Stimulated activated naive B cell treated with anti-CD40 and anti-IgM and Interleukin-4, amounts not matched to agents 10 μg/mL and 1 μg/mL and 100 μg/mL, for 72 hours (primary cell): ENCODE measurements at regions not wholly inside any gene's neighbourhood (a gene's known extent, or its start where the extent isn't known, plus 50 kb on each side); places are given as distances from the start of the nearest gene placed in this dataset.

ENCODE experiments used
- ATAC-seq, 2 donors: fragments of 150-1000 bp; cut with Tn5 transposase; replicated peaks; 2 replicates each; pipeline ENCODE4 v1.10.0; 2021; ENCODE audit warnings: moderate library complexity in 1 of 2
- DNase-seq: peaks from one replicate; pipeline ENCODE4 v3.0.0; 2021
- H3K27ac Mint-ChIP-seq: one replicate; pipeline ENCODE4 v1.8.0; 2022; ENCODE audit warnings: mild to moderate bottlenecking, mixed read lengths
- H3K27me3 Mint-ChIP-seq, 2 donors: one replicate each; pipeline ENCODE4 v1.8.0; 2022; ENCODE audit warnings: mixed read lengths in 2 of 2
- H3K36me3 Mint-ChIP-seq, 2 donors: one replicate each; pipeline ENCODE4 v1.8.0; 2022; ENCODE audit warnings: mixed read lengths in 2 of 2, mild to moderate bottlenecking in 1 of 2
- H3K4me1 Mint-ChIP-seq, 2 donors: one replicate each; pipeline ENCODE4 v1.8.0; 2022; ENCODE audit warnings: mixed read lengths in 2 of 2, mild to moderate bottlenecking in 1 of 2
- H3K4me3 Mint-ChIP-seq, 2 donors: one replicate each; pipeline ENCODE4 v1.8.0; 2022; ENCODE audit warnings: mild to moderate bottlenecking in 2 of 2, mixed read lengths in 2 of 2, moderate library complexity in 1 of 2
- H3K9me3 Mint-ChIP-seq, 2 donors: one replicate each; pipeline ENCODE4 v1.8.0; 2022; ENCODE audit warnings: mixed read lengths in 2 of 2, mild to moderate bottlenecking in 1 of 2

DNA sequence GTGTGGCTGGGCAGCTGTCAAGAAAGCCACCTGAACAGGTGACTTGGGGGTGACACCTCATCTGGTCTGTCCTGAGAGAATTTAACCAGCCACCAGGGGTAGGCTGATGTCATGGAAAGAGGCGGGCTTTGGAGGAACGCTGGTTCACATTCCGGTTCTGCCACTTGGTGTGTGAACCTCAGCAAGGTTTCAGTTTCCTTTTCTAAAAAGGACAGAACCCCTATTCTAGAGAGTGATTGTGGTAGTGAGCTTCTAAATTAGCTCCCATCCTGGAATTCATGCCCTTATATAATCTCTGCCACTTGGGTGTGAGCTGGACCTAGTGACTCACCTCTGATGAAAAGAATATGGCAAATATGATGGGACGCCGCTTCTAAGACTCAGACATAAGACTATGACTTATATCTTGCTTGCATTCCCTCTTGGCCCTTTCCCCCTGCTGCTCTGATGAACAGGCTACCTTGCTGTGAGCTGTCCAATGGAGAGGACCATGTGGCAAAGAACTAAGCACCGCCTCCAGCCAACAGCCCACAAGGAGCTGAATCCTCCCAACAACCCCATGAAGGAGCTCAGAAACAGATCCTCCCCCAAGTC lies 332.1 kb downstream of the RRAGC start:
- ATAC-seq (peak; percentile 91 to 98), DNase-seq (peak; percentile 47)
- no peaks in the 10 kb centered on the region for H3K36me3 Mint-ChIP-seq
- peaks cover 0 to 3% of the 10 kb centered on the region in 2 donors for H3K9me3 Mint-ChIP-seq
- peak overlapping the region; percentile 82 for H3K27ac Mint-ChIP-seq
- H3K27me3 Mint-ChIP-seq = peaks cover 14 to 17% of the 10 kb centered on the region in 2 donors
- peaks cover 9 to 13% of the 10 kb centered on the region in 2 donors for H3K4me1 Mint-ChIP-seq
- peak overlapping the region; percentile 15 to 40 for H3K4me3 Mint-ChIP-seq

DNA sequence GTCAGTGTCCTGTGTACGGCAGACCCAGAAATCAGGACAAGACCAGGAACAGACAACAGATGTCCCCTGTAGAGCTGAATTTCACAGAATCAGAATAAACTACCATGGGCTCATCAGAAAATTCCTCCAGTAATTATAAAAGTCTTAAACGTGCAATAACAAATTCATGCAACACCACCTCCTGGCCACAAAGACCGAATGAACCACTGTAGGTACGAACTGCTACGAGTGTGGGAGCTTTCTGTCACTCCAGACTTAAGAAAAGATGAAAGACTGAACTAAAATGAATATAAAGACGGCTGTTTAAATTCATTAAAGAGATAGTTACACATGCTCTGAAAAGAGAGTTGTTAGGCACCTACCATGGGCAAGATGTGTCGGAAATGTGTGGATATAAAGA lies 333.5 kb downstream of the RRAGC start:
- DNase-seq = no peak
- H3K27me3 Mint-ChIP-seq = peaks cover 14 to 25% of the 10 kb centered on the region in 2 donors
- H3K36me3 Mint-ChIP-seq = no peaks in the 10 kb centered on the region
- H3K4me3 Mint-ChIP-seq = no peak overlapping the region
- H3K4me1 Mint-ChIP-seq = peaks cover 9 to 13% of the 10 kb centered on the region in 2 donors
- no peak for ATAC-seq
- H3K27ac Mint-ChIP-seq = peak overlapping the region; percentile 21
- H3K9me3 Mint-ChIP-seq = peaks cover 0 to 3% of the 10 kb centered on the region in 2 donors

DNA sequence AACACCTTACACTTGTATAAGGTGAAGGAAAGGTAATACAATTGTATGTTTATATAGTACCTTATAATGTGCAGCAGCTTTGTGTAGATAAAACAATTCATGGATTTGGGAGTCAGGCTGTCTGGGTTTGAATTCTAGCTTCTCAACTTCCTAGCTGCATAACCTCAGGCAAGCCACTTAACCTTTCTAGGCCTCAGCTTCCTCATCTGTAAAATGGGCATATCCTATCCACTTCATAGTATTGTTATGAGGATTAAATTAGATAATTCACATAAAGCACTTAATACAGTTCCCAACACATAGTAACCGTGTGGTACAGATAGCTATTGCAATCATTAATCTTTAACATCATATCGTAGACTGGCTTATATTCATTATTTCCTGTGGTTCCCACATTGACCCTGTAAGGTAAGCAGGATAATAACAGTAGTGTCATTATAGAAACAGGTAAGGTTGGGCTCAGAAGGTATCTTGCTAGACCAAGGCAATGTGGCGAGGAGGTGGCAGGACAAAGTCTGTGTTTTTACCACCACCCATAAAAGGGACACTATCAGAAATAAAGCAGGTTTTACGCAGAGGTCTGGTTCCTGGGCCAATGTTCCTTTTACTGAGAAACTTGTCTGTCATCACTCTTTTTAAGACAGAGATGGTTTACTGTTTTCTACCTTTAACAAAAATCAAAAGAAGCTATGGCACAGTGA lies 334.1 kb downstream of the RRAGC start:
- no peak for ATAC-seq
- no peak overlapping the region for H3K27ac Mint-ChIP-seq
- peaks cover 14 to 28% of the 10 kb centered on the region in 2 donors for H3K27me3 Mint-ChIP-seq
- H3K4me3 Mint-ChIP-seq = no peak overlapping the region
- H3K4me1 Mint-ChIP-seq = peaks cover 9 to 13% of the 10 kb centered on the region in 2 donors
- no peak for DNase-seq
- H3K9me3 Mint-ChIP-seq = peaks cover 0 to 3% of the 10 kb centered on the region in 2 donors
- H3K36me3 Mint-ChIP-seq = no peaks in the 10 kb centered on the region

DNA sequence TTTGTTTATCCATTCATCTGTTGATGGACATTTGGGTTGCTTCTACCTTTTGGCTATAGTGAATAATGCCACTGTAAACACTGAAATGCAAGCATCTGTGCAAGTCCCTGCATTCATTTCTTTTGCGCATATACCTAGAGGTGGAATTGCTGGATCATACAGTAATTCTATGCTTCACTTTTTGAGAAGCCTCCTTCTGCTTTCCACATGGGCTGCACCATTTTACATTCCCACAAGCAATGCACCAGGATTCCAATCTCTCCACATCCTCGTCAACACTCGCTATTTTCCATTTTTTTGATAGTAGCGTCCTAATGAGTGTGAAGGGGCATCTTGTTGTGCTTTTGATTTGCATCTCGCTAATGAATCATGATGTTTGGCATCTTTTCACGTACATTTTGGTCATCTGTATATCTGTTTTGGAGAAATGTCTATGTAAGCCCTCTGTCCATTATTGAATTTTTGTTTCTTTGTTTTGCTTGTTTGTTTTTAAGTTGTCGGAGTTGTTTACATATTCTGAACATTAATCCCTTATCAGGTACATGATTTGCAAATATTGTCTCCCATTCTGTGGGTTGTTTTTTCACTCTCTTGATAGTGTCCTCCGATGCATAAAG lies 335.4 kb downstream of the RRAGC start:
- Mint-ChIP-seq H3K27me3 (peaks cover 14 to 36% of the 10 kb centered on the region in 2 donors), H3K9me3 (peaks cover 0 to 3% of the 10 kb centered on the region in 2 donors), H3K4me1 (peaks cover 9 to 13% of the 10 kb centered on the region in 2 donors), H3K36me3 (no peaks in the 10 kb centered on the region), H3K27ac (no peak overlapping the region), H3K4me3 (no peak overlapping the region)
- ATAC-seq (no peak), DNase-seq (no peak)

DNA sequence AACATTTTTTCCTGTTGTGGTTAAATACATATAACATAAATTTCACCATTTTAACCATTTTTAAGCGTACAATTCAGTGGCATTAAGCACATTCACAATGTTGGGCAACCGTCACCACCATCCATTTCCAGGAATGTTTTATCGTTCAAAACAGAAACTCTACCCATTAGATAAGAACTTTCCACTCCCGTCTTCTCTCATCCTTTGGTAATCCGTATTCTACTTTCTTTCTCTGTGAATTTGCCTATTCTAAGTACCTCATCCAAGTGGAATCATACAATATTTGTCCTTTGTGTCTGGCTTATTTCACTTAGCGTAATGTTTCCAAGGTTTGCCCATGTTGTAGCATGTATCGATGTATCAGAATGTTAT lies 336.0 kb downstream of the RRAGC start:
- H3K36me3 Mint-ChIP-seq = no peaks in the 10 kb centered on the region
- H3K27me3 Mint-ChIP-seq = peaks cover 14 to 42% of the 10 kb centered on the region in 2 donors
- peaks cover 9 to 13% of the 10 kb centered on the region in 2 donors for H3K4me1 Mint-ChIP-seq
- ATAC-seq = no peak
- H3K9me3 Mint-ChIP-seq = peaks cover 0 to 3% of the 10 kb centered on the region in 2 donors
- no peak overlapping the region for H3K27ac Mint-ChIP-seq
- no peak overlapping the region for H3K4me3 Mint-ChIP-seq
- no peak for DNase-seq

DNA sequence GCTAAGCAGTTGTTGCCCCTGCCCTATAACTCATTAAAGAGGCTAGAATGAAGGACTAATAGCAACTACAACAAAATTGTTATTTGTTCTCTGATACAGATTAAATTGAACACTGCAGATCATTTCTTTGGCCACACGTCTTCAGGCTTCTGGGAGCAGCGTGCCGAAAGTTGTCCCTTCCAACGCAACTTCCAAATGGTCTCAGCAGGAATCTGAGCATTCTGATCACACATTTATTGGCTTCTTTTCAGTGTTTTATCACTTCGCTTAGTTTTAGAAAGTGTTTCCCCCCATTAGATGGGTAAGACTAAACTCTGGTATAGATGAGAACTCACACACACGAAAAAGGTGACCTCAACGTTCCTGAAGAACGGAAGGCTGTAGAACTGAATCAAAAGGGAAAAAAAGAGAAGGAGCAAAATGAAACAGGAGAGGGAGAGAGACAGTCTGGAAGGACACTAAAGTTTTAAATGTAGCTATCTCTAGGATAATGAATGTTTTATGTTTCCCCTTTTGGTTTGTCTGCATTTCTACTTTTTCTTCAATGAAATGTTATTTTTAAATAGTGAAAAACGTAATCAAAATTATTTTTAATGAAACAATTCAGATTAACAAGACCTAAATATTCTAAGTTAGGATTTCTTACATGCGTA lies 336.5 kb downstream of the RRAGC start:
- H3K4me3 Mint-ChIP-seq = no peak overlapping the region
- ATAC-seq = no peak
- no peaks in the 10 kb centered on the region for H3K36me3 Mint-ChIP-seq
- DNase-seq = no peak
- H3K27ac Mint-ChIP-seq = no peak overlapping the region
- peaks cover 16 to 42% of the 10 kb centered on the region in 2 donors for H3K27me3 Mint-ChIP-seq
- peaks cover 9 to 13% of the 10 kb centered on the region in 2 donors for H3K4me1 Mint-ChIP-seq
- H3K9me3 Mint-ChIP-seq = peaks cover 0 to 3% of the 10 kb centered on the region in 2 donors

DNA sequence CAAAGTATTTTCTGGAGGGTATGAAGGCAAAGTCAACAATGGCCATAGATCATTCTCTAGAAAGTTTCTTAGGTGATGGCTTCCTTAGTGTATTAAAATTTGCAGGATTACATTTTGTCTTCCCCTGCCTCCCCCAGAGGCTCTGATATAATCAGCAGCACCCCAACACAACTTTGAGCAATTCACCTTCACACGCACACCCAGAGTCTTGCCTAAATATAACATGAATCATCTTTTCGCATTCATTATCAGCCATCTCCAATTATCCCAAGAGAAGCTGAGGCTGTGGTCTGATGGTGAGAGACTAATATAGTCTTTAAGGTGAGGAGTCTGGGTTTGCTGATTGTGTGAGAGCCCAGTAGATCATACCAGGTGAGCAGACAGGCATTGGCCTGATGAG lies 343.0 kb downstream of the RRAGC start:
- ATAC-seq (no peak), DNase-seq (no peak)
- no peak overlapping the region for H3K4me3 Mint-ChIP-seq
- H3K27me3 Mint-ChIP-seq = peaks cover 10 to 39% of the 10 kb centered on the region in 2 donors
- no peaks in the 10 kb centered on the region for H3K9me3 Mint-ChIP-seq
- no peaks in the 10 kb centered on the region for H3K4me1 Mint-ChIP-seq
- no peaks in the 10 kb centered on the region for H3K36me3 Mint-ChIP-seq
- H3K27ac Mint-ChIP-seq = no peak overlapping the region

DNA sequence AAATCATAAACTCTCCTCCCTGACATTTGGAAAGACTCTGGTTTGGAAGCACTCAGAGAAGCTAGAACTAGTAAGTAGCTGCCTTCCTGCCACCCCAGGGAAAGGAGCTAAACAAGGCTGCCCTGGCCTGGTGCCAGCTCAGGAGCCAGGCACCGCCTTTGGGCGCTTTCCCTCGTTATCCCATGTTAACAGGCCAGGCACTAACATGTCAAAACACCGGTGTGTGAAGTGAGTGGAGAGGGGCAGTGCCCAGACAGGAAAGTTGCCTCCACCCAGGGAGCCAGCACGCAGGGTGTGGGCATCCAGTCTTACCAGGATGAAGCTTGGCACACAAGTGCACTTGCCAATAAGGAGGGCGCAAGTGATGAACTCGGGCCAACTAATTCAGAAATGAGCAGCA lies 346.8 kb downstream of the RRAGC start:
- H3K9me3 Mint-ChIP-seq = no peaks in the 10 kb centered on the region
- H3K27me3 Mint-ChIP-seq = peaks cover 34 to 53% of the 10 kb centered on the region in 2 donors
- DNase-seq = no peak
- no peak overlapping the region for H3K27ac Mint-ChIP-seq
- H3K4me3 Mint-ChIP-seq = no peak overlapping the region
- ATAC-seq = no peak
- H3K4me1 Mint-ChIP-seq = no peaks in the 10 kb centered on the region
- no peaks in the 10 kb centered on the region for H3K36me3 Mint-ChIP-seq

DNA sequence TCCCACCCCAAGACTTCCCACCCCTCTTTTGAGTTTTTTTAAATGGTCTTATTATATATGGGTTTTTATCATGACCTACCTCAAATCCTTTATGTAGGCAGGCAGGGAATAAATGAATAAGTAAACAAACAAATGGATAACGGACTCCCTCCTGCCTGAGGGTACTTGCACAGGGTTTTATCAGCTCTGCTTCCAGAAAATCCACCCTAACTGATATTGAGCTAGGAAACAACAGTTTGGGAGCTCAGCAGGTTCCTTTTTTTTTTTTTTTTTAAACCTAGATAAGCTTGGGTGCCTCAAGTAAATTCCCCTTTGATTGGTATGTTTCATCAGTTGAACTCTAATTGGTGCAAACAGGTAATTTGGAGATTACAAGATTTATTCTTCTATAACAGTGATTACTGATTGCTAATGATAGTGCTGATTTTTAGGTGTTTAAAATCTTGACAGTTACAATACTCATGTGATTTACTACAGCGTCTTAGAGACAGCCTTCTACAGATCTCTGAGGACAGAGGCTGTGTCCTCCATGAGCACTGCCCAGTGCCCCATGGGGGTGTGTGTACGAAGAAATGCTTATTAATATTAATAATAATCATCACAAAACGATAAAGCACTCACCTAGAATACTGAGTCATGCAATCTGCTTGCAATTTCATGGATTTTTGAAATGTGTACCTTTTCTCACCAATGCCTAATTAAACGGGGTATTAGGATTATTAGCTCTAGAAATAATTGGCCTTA lies 347.4 kb downstream of the RRAGC start:
- Mint-ChIP-seq H3K4me1 (no peaks in the 10 kb centered on the region), H3K27ac (no peak overlapping the region), H3K27me3 (peaks cover 30 to 50% of the 10 kb centered on the region in 2 donors), H3K36me3 (no peaks in the 10 kb centered on the region), H3K4me3 (no peak overlapping the region), H3K9me3 (no peaks in the 10 kb centered on the region)
- DNase-seq (no peak), ATAC-seq (no peak)

DNA sequence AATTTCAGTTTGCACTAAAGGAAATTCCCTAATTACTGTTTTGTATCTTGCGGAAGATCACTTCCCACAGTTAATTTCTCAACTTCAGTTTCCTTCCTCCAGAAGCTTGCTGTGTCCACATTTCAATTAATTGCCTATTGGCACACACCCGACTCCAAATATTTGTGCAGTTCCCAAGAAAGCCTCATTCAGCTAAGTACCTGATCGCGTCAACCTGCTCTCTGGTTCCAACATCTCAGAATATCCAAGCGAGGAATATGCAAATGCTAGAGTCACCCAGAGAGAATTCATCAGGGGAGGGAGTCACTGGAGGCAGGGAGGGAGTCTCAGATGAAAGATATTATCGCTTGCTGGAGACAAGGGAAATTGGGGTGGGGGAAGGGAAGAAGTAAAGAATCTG lies 351.3 kb downstream of the RRAGC start:
- Mint-ChIP-seq H3K4me1 (peaks cover 2% of the 10 kb centered on the region in 2 donors), H3K36me3 (no peaks in the 10 kb centered on the region), H3K27me3 (peaks cover 46 to 62% of the 10 kb centered on the region in 2 donors), H3K27ac (no peak overlapping the region), H3K4me3 (no peak overlapping the region), H3K9me3 (no peaks in the 10 kb centered on the region)
- ATAC-seq (no peak), DNase-seq (no peak)

DNA sequence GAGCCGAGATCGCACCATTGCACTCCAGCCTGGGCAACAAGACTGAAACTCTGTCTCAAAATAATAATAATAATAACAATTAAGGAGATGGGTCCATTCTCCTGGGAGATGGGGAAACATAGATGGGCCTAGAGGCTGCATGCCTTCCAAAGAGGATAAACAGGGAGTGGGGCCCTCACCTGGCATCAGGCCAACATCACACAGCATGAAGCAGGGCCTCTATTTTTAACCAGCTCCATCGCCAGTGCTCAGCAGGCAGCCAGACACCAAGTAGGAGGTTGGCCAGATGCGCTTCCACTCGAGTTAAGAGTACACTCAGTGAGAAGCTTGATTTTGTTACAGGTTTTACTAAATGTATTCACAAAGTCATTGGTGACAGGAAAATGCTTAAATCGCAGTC lies 352.0 kb downstream of the RRAGC start:
- ATAC-seq = no peak
- Mint-ChIP-seq H3K4me1 (peaks cover 4 to 8% of the 10 kb centered on the region in 2 donors), H3K9me3 (no peaks in the 10 kb centered on the region), H3K36me3 (no peaks in the 10 kb centered on the region), H3K27ac (no peak overlapping the region), H3K27me3 (peaks cover 47 to 64% of the 10 kb centered on the region in 2 donors), H3K4me3 (no peak overlapping the region)
- DNase-seq = no peak

DNA sequence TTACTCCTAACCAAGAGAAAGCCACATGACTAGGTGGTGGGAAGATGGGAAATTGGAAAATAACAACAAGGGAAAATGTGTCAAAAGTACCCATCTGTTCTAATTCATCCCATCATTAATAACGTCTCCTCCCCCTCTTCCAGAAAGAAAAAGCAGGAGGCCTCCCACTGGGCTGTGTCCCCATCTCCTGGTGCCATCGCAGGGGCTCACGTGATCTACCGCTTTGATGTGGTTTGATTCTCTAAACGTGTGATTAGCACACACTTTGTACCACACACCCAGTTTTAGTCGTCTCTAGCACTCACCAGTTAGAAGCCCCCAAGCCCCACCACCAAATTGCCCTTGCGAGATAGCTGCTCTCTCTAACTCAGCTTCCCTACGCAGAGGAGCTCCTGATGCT lies 353.6 kb downstream of the RRAGC start:
- no peak for DNase-seq
- no peak overlapping the region for H3K4me3 Mint-ChIP-seq
- no peak for ATAC-seq
- H3K4me1 Mint-ChIP-seq = peaks cover 7 to 12% of the 10 kb centered on the region in 2 donors
- H3K9me3 Mint-ChIP-seq = no peaks in the 10 kb centered on the region
- H3K27ac Mint-ChIP-seq = no peak overlapping the region
- no peaks in the 10 kb centered on the region for H3K36me3 Mint-ChIP-seq
- H3K27me3 Mint-ChIP-seq = peaks cover 48 to 59% of the 10 kb centered on the region in 2 donors

DNA sequence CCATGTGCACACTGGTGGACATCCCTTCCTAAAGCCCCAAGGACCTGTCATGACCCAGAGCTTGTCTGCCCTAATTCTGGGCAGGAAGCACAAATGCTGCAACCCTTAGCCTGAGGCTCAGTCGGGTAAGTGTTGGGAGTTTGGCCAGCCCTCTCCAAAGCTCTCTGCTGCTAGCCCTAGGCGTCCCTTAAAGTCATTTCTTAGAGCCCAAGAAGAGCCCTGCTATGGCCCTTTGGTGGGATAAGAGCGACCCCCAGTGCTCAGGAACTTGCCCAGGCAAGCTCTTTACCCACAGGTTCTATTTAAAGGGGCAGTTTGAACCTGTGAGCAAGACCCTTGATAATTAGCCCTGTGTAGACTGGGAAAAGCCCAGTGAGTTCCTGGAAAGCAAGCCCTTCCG lies 356.8 kb downstream of the RRAGC start:
- no peak for DNase-seq
- no peak overlapping the region for H3K27ac Mint-ChIP-seq
- peak; percentile 62 to 67 for ATAC-seq
- no peak overlapping the region for H3K4me3 Mint-ChIP-seq
- H3K4me1 Mint-ChIP-seq = peaks cover 17 to 33% of the 10 kb centered on the region in 2 donors
- peaks cover 23 to 31% of the 10 kb centered on the region in 2 donors for H3K27me3 Mint-ChIP-seq
- no peaks in the 10 kb centered on the region for H3K36me3 Mint-ChIP-seq
- no peaks in the 10 kb centered on the region for H3K9me3 Mint-ChIP-seq

DNA sequence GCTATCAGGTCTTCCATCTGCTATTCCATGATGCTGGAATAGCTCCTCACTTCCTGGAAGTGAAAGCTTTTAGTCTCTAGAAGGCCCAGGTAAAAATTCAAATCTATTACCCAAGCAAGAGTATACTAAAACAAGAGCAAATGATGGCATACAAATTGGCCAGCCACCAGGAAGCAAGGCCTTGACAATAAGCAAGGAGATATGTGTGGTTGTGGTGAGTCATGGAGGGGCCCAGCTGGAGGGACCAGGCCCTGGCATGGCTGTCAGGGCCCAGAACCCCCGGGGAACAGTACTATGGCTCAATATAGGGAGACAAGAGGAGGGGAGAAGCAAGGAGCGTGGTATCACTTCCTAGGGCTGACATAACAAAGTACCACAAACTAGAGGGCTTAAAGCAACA lies 358.7 kb downstream of the RRAGC start:
- H3K36me3 Mint-ChIP-seq = no peaks in the 10 kb centered on the region
- H3K4me3 Mint-ChIP-seq = no peak overlapping the region
- ATAC-seq = no peak
- H3K27me3 Mint-ChIP-seq = peaks cover 17 to 30% of the 10 kb centered on the region in 2 donors
- no peak overlapping the region for H3K27ac Mint-ChIP-seq
- no peak for DNase-seq
- H3K9me3 Mint-ChIP-seq = no peaks in the 10 kb centered on the region
- peaks cover 17 to 33% of the 10 kb centered on the region in 2 donors for H3K4me1 Mint-ChIP-seq
